Astrocyte (in vitro differentiated cells and primary cell): ENCODE measurements at regions not wholly inside any gene's neighbourhood (a gene's known extent, or its start where the extent isn't known, plus 50 kb on each side); places are given as distances from the start of the nearest gene placed in this dataset.

Experiments used
- DNase-seq: peaks from one replicate; pipeline ENCODE4 v3.0.0-alpha.2; 2010; ENCODE audit warnings: low read depth
- FAIRE-seq: peaks from 2 replicates; lab custom pipeline; 2011; peaks lifted over from hg19 to GRCh38; lab: Jason Lieb, UNC
- H2AFZ ChIP-seq: 2 replicates; pipeline ENCODE4 v1.6.0; 2012; ENCODE audit warnings: low read depth, low read length, inconsistent platforms
- H3K27ac ChIP-seq: 2 replicates; pipeline ENCODE4 v1.5.1; 2011; ENCODE audit warnings: low read depth, low read length, inconsistent platforms
- H3K27me3 ChIP-seq: 2 replicates; pipeline ENCODE4 v1.6.0; 2011; ENCODE audit warnings: low read length, inconsistent platforms; ENCODE audit not compliant: insufficient read depth
- H3K36me3 ChIP-seq: 2 replicates; pipeline ENCODE4 v1.5.1; 2011; ENCODE audit warnings: low read length, inconsistent platforms; ENCODE audit not compliant: insufficient read depth
- H3K4me1 ChIP-seq: 2 replicates; pipeline ENCODE4 v1.5.1; 2011; ENCODE audit warnings: low read length, inconsistent platforms; ENCODE audit not compliant: insufficient read depth
- H3K4me2 ChIP-seq: 2 replicates; pipeline ENCODE4 v1.6.0; 2012; ENCODE audit warnings: low read length, inconsistent platforms
- H3K4me3 ChIP-seq: 2 replicates; pipeline ENCODE4 v1.5.1; 2011; ENCODE audit warnings: low read depth, mild to moderate bottlenecking, low read length, inconsistent platforms; ENCODE audit not compliant: insufficient read depth
- H3K79me2 ChIP-seq: 2 replicates; pipeline ENCODE4 v1.6.0; 2012; ENCODE audit warnings: mild to moderate bottlenecking, low read length, inconsistent platforms; ENCODE audit not compliant: insufficient read depth
- H3K9ac ChIP-seq: 2 replicates; pipeline ENCODE4 v1.6.0; 2012; ENCODE audit warnings: mild to moderate bottlenecking, low read length, inconsistent platforms
- H3K9me3 ChIP-seq: 2 replicates; pipeline ENCODE4 v1.5.1; 2012; ENCODE audit warnings: low read depth, mild to moderate bottlenecking, low read length, inconsistent platforms; ENCODE audit not compliant: insufficient read depth
- H4K20me1 ChIP-seq: 2 replicates; pipeline ENCODE4 v1.6.0; 2012; ENCODE audit warnings: low read length, inconsistent platforms; ENCODE audit not compliant: insufficient read depth
- H3K27ac Mint-ChIP-seq: one replicate; pipeline ENCODE4 v1.8.0; 2021; ENCODE audit warnings: mild to moderate bottlenecking, mixed read lengths; ENCODE audit not compliant: unreplicated experiment
- H3K27me3 Mint-ChIP-seq: one replicate; pipeline ENCODE4 v1.8.0; 2021; ENCODE audit warnings: low read depth, mixed read lengths; ENCODE audit not compliant: unreplicated experiment
- H3K36me3 Mint-ChIP-seq: one replicate; pipeline ENCODE4 v1.8.0; 2021; ENCODE audit warnings: low read depth, mixed read lengths; ENCODE audit not compliant: unreplicated experiment
- H3K4me1 Mint-ChIP-seq: one replicate; pipeline ENCODE4 v1.8.0; 2021; ENCODE audit warnings: low read depth, mixed read lengths; ENCODE audit not compliant: unreplicated experiment
- H3K4me3 Mint-ChIP-seq: one replicate; pipeline ENCODE4 v1.8.0; 2021; ENCODE audit warnings: mild to moderate bottlenecking, moderate library complexity, mixed read lengths; ENCODE audit not compliant: unreplicated experiment
- H3K9me3 Mint-ChIP-seq: one replicate; pipeline ENCODE4 v1.8.0; 2021; ENCODE audit warnings: mild to moderate bottlenecking, mixed read lengths; ENCODE audit not compliant: unreplicated experiment
- CTCF ChIP-seq: IDR thresholded peaks from 2 replicates; pipeline ENCODE4 v1.5.1; 2011; ENCODE audit warnings: low read depth, mild to moderate bottlenecking, inconsistent platforms, low read length, moderate library complexity; ENCODE audit not compliant: insufficient read depth
- EZH2 ChIP-seq: IDR thresholded peaks from 2 replicates; pipeline ENCODE4 v1.6.1; 2012; ENCODE audit warnings: mild to moderate bottlenecking, low read length, inconsistent platforms; ENCODE audit not compliant: insufficient read depth

DNA sequence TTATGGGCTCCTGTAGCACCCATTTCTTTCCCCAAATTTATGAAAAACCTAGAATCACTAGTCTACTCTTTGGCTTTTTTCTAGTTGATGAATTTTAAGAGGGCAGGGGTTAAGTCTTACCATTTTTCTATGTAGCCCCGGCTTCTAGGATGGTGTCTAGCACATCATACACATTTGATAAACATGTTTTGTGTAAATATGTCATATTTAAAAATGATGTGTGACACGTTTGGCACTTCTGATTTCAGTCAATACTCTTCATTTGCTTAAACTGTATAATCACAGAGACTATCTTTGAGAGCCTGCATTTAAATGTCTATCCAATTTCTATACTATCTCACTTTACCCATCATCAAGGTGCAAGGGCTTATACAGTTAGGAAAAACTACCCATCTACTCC is 331.1 kb downstream of the TDRD15 start:
- Histone ChIP-seq H3K4me1 (no peaks in the 10 kb centered on the region), H3K27me3 (no peaks in the 10 kb centered on the region), H4K20me1 (no peaks in the 10 kb centered on the region), H3K27ac (no peak overlapping the region), H3K36me3 (no peaks in the 10 kb centered on the region), H3K9me3 (peaks cover 7% of the 10 kb centered on the region), H3K4me2 (no peak overlapping the region), H3K9ac (no peak overlapping the region), H3K4me3 (no peak overlapping the region), H3K79me2 (no peaks in the 10 kb centered on the region), H2AFZ (no peak overlapping the region)
- H3K4me1 Mint-ChIP-seq = peaks cover 5% of the 10 kb centered on the region
- no peaks in the 10 kb centered on the region for H3K9me3 Mint-ChIP-seq
- H3K27me3 Mint-ChIP-seq = no peaks in the 10 kb centered on the region
- DNase-seq (no peak), FAIRE-seq (no peak)
- H3K36me3 Mint-ChIP-seq = no peaks in the 10 kb centered on the region
- no peak overlapping the region for H3K27ac Mint-ChIP-seq
- TF ChIP-seq EZH2 (no peak), CTCF (no peak)
- no peak overlapping the region for H3K4me3 Mint-ChIP-seq

DNA sequence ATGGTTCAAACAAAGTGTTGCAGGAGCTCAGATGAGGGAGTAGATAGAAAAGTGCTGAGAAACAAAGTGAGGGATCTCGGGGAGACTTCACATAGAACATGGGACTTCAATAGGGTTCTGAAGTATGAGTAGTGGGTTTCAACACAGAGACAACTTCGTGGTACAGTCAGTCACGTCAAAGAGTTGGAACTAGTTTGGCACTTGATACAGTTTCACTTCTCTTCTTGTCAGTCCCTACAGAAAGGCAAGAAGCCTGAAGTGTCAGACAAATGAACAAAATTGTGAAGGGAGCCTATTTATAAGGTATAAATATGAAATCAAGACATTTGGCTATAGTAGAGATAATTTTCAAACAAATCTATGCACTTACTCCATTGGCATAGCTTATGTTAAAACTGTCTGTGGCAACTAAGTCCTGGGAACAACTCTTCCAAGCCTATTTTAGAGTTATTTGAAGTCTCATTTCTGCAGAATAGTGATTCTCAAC is 338.0 kb downstream of the TDRD15 start:
- Mint-ChIP-seq H3K27ac (no peak overlapping the region), H3K4me3 (no peak overlapping the region), H3K4me1 (no peaks in the 10 kb centered on the region), H3K36me3 (no peaks in the 10 kb centered on the region), H3K9me3 (peaks cover 2% of the 10 kb centered on the region), H3K27me3 (no peaks in the 10 kb centered on the region)
- Histone ChIP-seq H3K27ac (no peak overlapping the region), H3K4me3 (no peak overlapping the region), H3K36me3 (no peaks in the 10 kb centered on the region), H3K9me3 (no peaks in the 10 kb centered on the region), H2AFZ (no peak overlapping the region), H4K20me1 (no peaks in the 10 kb centered on the region), H3K9ac (no peak overlapping the region), H3K79me2 (no peaks in the 10 kb centered on the region), H3K27me3 (no peaks in the 10 kb centered on the region), H3K4me2 (no peak overlapping the region), H3K4me1 (no peaks in the 10 kb centered on the region)
- DNase-seq = no peak
- TF ChIP-seq CTCF = no peak
- TF ChIP-seq EZH2 = no peak
- FAIRE-seq = no peak

GRCh38 chr2:21466341-21466927 is 342.7 kb downstream of the TDRD15 start:
- Histone ChIP-seq H3K9ac (no peak overlapping the region), H3K4me3 (no peak overlapping the region), H3K27me3 (no peaks in the 10 kb centered on the region), H3K4me1 (no peaks in the 10 kb centered on the region), H3K79me2 (no peaks in the 10 kb centered on the region), H2AFZ (no peak overlapping the region), H3K36me3 (no peaks in the 10 kb centered on the region), H4K20me1 (no peaks in the 10 kb centered on the region), H3K4me2 (no peak overlapping the region), H3K9me3 (no peaks in the 10 kb centered on the region), H3K27ac (no peak overlapping the region)
- H3K4me1 Mint-ChIP-seq = peaks cover 19% of the 10 kb centered on the region
- no peak for FAIRE-seq
- peaks cover 2% of the 10 kb centered on the region for H3K9me3 Mint-ChIP-seq
- TF ChIP-seq EZH2 = no peak
- no peak for TF ChIP-seq CTCF
- no peak overlapping the region for H3K4me3 Mint-ChIP-seq
- no peak overlapping the region for H3K27ac Mint-ChIP-seq
- H3K36me3 Mint-ChIP-seq = no peaks in the 10 kb centered on the region
- DNase-seq = no peak
- H3K27me3 Mint-ChIP-seq = no peaks in the 10 kb centered on the region
